NOMO-1 (cell line): ENCODE measurements at regions not wholly inside any gene's neighbourhood (a gene's known extent, or its start where the extent isn't known, plus 50 kb on each side); places are given as distances from the start of the nearest gene placed in this dataset.
"Not testable (repeated sequence)": the region's sequence is repeated elsewhere in the genome, so short reads cannot be mapped to it uniquely, and the experiment has no call there.

ENCODE experiments used
- DNase-seq, 2 experiments: peaks; one replicate each; lab custom pipeline; 2025; ENCODE audit not compliant: unreplicated experiment in 2 of 2; lab: John Stamatoyannopoulos, UW

DNA sequence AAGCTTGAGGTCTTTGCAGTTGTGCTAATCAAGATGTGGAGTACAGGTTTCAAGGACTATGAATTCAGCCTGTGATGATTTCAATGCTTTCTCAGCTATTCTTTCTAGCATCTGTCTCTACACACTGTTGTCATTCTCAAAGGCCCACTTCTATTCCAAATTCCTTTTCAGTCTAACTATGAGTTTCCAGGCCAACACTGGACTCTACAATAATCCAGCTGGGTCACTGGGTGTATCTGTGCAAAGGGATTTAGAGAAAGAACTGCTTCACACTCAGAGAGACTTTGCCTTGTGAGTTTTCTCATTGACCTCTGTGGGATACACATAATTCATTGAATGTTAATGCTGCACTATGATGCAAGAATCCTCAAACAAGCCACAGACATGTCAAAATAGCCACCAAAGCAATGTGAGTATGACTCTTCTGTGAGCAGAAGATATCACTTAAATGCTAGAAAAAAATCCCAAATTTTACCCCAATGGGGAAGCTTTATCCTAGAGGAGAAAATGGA is 171.8 kb upstream of the CLNK start:
- DNase-seq, result no peak

DNA sequence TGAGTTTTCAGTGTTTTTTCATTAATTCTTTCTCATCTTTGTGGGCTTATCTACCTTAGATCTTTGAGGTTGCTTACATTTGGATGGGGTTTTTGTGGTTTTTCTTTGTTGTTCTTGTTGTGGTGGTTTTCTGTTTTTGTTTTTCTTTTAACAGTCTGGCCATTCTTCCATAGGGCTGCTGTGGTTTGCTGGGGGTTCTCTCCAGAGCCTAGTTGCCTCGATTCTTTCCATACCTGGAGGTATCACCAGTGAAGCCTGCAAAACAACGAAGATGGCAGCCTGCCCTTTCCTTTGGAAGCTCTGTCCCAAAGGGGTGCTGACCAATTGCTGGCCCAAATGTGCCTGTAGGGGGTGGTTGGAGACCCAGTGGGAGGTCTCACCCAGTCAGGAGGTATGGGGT is 168.6 kb upstream of the CLNK start:
- DNase-seq, result no peak

DNA sequence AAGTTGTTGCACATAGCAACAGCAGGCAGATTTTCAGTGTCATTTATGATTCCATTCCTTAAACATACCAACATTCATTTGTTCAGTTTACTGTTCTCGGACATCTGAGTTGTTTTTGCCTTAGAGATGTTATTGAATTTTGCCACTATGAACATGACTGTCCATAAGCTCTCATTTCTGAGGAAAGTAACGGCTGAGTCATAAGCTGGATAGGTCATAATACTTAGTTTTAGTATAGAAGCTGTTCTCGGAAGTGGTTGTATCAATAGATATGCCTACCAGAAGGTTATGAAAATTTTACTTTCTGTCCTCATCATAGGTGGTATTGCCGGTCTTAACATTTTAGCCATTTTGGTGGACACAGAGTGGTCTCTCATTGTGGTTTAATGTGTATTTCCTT is 157.1 kb upstream of the CLNK start:
- no peak for DNase-seq

DNA sequence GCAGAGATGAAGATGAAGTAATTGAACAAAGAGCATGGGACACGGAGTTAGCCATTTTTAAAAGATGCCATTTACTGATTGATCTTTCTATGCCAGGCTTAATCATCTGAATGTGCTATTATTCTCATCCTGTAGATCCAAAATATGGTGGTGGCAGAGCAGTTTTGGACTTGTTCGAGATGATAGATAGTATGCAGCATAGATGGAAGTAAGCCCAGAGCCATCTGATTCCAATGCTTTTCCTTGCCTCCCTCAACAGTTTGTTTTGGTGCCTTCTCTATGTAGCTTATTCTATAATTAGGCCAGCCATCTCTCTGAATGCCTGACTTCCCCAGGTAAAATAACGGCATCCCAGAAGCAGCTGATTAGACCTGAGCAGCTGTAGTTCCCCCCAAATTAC is 152.6 kb upstream of the CLNK start:
- DNase-seq, result no peak

DNA sequence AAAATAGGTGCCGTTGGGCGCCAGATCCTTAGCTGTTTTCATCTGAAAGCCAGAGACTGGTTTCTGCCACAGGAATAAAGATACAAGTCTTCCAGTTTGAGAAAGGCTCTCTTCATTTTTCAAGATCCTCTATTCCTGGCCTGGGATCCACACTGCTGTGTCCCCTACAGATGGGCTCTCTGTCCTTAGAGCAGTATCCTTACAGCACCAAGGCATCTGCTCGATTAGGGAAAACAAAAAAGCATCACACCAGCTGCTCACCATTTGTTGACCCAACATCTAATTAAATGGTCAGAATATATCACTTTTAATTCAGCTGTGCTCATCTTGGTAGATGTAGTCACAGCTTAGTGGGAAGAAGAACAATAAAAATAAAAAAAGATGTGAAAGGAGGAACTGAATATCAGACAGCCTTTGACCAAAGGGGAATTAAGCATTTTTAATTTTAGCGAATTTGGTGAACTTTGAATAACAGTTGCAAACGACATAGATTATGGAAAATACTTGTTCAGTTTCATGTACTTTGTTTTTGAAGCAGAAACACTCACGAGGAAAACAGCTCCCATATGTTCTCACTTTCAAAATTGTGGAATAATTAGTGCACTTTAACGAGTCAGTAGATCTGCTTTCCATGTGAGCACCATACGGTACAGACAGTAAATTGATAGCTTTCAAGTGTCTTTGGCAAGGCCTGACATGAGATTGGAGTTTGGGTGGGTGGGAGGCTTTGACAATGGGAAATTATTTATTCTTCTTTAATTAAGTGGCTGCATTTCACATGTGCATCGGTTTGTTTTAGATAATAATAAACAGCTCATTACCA is 148.4 kb upstream of the CLNK start:
- peak in 1 of 2 experiments; percentile 35 for DNase-seq

DNA sequence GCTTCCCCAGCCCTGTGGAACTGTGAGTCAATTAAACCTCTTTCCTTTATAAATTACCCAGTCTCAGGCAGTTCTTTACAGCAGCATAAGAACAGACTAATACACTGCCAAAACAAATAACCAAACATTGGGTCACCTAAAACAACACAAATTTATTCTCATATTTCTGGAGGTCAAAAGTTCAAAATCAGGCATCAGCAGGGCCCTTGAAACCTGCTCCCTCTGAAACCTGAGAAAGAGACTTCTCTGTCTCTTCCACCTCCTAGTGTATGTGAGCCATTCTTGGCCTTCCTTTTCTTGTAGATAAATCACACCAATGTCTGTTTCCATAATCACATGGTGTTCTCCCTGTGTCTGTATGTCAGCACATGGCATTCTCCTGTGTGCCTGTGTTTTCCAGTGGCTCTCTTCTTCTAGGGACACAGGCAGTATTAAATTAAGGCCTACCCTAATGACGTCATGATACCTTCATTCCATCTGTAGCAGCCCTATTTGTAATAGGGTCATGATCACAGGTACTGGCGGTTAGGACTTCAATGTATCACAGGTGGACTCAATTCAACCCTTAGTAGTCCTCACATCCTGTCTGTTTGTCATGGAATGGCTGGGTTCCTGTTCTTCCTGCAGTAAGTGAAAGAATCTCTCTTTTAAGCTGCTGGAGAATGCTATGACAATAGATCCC is 147.3 kb upstream of the CLNK start:
- no peak for DNase-seq

DNA sequence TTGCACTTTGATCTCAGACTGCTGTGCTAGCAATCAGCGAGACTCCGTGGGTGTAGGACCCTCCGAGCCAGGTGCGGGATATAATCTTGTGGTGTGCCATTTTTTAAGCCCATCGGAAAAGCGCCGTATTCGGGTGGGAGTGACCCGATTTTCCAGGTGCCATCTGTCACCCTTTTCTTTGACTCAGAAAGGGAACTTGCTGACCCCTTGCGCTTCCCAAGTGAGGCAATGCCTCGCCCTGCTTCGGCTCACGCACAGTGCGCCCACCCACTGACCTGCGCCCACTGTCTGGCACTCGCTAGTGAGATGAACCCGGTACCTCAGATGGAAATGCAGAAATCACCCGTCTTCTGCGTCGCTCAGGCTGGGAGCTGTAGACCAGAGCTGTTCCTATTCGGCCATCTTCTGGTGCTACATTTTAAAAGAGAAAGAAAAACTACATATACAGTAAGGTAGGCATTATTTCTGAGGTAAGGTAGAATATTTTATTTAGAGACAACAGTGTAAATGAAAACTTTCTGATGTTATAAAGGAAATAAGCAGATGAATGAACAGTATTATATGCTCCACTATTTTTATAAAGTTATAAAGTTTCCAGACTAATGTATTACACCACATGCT is 144.5 kb upstream of the CLNK start:
- not testable (repeated sequence) for DNase-seq

DNA sequence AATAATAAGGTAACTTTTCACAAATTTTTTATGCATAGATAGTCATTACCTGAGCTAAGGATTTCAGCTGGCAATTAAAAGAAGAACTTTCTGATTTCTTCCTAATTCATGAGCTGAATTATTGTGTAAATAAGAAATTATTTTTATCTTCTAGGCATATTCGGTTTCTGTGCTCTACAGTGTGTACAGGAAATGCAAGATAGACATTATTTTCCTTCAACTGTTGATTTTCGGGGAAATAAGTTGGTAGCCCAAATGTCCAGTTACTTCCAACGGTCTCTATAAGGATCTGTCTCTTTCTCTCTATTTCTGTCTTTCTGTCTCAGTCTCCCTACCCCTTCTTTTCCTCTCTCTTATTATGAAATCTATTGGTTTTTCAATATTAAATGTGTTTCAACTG is 137.3 kb upstream of the CLNK start:
- no peak for DNase-seq

DNA sequence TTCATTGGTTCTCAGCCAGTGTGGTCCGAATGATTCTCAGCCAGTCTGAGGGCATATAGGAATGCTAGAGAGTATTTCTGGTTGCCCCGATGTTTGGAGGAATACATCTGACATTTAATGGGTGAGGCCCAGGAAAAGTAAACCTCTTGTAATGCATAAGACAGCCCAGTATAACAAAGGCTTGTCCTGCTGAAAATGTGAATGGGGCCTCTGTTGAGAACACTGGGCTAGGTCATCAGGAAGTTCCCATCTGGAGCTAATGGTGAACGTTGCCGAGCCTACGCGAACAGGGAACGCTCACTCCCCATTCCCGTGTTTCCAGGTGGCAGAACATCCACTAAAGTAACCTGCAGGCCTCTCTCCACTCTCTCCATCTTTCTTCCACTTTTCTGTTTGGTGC is 132.0 kb upstream of the CLNK start:
- no peak for DNase-seq

DNA sequence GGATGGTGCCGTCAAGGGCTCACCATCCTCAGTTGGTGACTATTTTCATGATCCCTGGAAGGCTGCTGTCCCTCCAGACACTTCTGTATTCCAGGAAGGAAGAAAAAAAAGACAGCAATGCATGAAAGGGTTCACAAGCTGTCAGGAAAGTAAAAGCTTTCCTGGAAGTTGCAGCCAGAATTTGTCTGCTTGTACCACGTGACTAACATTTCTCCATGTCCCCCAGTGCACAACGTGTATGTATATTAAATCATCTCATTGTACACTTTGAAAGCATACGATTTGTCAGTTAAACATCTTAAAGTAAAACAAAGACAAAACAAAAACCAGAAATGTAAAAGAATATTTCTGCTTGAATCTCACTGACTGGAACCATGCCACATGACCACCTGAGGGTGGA is 127.4 kb upstream of the CLNK start:
- DNase-seq, result no peak

DNA sequence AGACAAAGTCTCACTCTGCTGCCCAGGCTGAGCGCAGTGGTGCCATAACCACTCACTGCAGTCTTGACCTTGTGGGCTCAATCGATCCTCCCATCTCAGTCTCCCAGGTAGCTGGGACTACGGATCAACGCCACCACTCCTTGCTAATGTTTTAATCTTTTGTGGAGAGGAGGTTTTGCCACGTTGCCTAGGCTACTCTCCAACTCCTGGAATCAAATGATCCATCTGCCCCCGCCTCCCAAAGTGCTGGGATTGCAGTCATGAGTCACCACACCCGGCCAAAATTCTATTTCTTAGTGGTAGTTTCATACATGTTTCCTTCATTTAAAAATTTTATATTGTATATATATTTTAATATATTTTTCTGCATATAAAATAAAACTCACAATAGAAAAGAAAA is 125.8 kb upstream of the CLNK start:
- no peak for DNase-seq

DNA sequence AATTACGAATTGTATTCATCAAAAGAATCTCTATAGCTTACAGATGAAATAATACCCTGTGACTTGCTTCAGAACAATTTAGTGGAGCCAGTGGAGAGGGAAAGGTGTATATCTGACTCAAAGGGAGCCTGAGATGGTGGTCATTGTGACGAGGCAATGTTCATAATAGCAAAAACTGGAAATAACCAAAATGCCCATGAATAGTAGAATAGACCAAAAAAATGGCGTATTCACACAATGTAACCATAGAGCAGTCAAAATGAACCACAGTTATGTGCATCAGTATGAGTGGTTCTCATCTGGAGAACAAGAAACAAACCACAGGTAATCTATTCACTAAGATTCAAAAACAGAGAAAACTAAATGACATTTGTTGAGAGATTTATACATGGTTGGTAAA is 125.3 kb upstream of the CLNK start:
- DNase-seq, result no peak

DNA sequence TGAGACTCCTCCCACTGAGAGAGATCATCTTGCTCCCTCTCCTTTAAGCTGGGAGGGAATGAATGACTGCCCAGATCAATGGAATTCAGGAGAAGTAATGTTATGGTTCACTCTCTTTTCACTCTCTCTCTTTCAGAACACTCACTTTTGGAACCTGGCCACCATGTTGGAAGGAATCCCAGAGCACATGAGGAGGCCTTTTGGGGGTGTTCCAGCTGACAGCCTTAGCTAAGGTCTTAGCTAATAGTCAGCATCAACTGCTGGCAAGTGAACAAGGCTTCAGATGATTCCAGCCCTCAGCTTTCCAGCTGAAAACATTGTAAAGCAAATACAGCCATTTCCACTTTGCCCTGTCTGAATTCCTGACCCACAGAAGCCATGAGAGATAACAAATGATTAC is 124.0 kb upstream of the CLNK start:
- DNase-seq, result no peak

DNA sequence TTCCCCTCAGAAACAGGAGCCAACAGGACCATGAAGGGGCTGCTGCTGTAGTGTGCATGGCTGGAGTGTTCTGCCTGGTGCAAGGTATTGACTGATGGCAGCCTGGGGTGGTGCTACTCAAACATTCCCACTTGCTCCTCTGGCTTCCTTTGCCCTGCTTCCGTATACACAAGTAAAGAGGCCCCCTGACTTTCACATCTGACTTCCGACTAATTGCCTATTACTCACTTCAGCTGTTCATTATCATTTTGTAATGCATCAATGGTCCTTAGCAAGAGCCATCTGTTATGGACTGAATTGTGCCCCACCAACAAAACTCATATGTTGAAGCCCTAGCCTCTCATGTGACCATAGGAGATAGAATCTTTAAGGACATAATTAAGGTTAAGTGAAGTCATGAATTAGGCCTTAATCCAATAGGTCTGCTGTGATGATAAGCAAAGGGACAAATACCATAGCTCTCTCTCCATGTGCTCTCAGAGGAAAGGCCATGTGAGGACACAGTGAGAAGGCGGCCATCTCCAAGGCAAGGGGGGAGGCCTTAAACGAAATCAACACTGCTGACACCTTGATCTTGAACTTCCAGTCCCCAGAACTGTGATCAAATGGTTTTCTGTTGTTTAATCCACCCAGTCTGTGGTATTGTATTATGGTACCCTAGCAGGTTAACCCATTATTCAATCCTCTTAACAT is 122.5 kb upstream of the CLNK start:
- DNase-seq, result no peak

DNA sequence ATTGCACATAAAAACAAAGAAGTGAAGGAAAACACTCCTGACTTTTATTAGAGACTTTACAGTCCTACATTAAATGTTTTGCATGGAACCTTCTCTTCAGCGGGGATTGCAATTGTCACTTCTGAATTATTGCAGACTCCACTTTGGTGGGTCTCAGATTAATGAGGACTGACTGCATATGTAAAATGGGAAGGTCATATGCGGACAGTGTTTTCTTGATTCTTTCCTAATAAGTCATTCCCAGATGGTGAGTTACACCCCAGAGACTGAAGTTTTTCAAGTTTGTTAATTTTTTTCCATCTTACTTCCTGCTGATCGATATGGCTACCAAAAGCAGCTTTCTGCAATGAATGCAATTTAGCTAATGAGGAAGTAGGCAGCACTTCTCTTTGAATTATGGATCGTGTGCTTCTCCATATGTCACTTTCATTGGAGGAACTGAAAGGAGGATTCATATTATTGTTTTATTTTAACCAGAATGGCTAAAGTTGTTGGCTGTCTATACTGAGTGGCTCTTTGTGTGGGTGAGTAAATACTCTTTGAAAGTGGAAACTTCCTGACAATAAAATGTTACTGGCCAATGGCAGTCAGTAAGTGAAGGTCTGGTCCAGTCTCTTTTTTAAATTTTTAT is 119.3 kb upstream of the CLNK start:
- peak; percentile 21 to 69 for DNase-seq

DNA sequence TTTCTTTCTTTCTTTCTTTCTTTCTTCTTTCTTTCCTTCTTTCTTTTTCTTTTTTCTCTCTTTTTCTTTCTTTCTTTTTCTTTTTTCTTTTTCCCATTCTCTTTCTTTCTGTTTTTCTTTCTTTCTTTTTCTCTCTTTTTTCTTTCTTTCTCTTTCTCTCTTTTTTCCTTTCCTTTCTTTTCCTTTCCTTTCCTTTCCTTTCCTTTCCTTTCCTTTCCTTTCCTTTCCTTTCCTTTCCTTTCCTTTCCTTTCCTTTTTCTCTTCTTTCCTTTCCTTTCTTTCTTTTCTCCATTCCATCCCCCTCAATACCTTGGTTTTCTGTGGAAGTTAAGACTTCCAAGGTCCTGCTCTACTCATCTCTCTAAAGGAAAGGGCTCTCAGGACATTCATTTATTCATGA is 102.8 kb upstream of the CLNK start:
- DNase-seq, result no peak

DNA sequence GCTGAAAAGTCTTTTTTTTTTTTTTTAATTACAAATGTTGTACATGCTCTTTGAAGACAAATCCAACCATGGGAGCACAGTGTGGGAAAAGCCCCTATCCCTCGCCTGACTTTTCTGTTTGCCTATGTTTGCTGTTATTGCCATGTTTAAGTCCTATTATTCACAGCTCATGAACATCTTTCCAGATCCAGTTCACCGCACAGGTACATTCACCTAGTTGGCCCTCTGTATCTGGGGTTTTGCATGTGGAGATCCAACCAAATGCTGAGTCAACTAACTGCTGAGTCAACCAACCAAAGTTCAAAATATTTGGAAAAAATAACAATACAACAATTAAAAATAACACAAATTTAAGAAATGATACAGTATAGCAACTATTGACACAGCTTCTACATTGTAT is 100.1 kb upstream of the CLNK start:
- no peak for DNase-seq

DNA sequence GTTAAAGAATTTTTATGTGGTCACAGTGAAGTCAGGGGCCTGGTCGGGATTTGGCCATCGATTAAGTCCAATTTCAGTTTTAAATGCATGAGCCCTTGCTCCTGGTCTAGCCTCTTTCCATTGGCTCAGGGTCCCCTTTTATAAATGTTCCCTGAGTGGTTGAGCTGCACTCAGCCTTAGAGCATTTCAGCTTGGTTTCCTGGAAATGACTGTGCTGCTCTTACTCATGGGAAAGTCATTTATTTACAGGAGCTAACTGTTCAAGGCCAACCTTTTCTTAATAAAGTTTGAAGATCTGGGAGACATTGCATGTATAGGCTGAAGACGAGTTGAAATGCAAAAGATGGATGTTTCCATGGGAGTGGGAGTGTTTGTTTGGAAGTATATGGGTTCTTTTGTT is 98.8 kb upstream of the CLNK start:
- DNase-seq, result no peak

DNA sequence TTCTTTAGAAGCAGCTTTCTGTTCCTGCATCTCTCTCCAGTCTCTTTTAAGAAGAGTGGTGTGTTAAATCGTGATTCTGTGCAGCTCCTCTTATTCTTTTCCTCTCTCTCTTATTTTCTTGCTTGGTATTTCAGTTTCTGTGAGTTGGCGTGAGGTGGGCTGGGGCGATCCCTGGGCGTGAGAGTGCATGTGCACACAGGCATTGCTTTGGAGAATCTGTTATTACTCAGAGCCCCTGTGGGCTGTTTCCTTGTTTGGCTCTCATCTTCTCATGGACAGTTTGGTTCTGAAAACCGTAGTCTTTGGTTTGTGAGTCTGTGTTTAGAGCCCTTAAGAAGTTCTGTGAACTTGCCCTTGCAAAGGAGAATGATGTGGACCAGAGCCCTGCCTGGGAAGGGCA is 97.2 kb upstream of the CLNK start:
- no peak for DNase-seq

DNA sequence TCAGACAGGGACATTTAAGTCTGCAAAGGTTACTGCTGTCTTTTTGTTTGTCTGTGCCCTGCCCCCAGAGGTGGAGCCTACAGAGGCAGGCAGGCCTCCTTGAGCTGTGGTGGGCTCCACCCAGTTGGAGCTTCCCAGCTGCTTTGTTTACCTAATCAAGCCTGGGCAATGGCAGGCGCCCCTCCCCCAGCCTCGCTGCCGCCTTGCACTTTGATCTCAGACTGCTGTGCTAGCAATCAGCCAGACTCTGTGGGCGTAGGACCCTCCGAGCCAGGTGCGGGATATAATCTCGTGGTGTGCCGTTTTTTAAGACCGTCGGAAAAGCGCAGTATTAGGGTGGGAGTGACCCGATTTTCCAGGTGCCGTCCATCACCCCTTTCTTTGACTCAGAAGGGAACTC is 96.2 kb upstream of the CLNK start:
- not testable (repeated sequence) for DNase-seq

DNA sequence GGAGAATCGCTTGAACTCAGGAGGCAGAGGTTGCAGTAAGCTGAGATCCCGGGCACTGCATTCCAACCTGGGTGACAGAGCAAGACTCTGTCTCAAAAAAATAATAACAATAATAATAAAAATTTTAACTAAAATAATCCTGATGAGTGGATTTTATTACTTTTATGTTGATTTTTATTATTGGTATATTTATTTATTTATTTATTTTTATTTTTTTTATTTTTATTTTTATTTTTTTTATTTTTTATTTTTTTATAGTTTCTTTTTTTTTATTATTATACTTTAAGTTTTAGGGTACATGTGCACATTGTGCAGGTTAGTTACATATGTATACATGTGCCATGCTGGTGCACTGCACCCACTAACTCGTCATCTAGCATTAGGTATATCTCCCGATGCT is 90.6 kb upstream of the CLNK start:
- not testable (repeated sequence) for DNase-seq
